NCI-H2171 treated with DMSO at 0.1 percent for 48 hours (cell line): ENCODE measurements at regions not wholly inside any gene's neighbourhood (a gene's known extent, or its start where the extent isn't known, plus 50 kb on each side); places are given as distances from the start of the nearest gene placed in this dataset.

Experiments used
- DNase-seq: peaks from one replicate; lab custom pipeline; 2025; lab: John Stamatoyannopoulos, UW

DNA sequence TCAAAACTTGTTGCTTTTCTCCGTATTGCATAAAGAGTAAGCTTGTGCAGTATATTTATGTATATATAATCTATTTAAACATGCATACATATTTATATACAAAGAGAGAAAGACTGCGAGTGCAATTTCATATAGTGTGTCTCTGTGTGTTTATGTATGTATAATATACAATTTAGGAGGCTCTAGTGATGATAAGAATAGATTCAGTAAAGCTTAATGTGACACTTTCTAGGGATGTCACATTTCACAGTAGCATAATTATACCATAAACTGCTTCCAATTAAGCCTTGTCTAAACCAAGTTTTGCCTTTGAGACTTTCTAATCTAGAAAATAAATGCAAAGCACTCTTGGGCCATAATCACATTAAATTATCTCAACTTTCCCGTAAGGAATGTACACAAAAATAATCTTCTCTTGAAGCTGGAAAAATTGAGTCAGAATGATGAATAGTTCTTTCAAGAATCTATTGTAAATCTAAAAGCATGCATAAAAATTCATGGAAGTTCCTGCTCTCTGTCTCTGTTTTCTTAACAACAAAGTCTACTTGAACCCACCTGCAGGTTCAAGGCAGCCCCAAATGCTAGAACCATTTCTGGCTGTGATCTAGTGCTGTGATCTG, 114.1 kb upstream of the NPY2R start:
- DNase-seq = no peak

DNA sequence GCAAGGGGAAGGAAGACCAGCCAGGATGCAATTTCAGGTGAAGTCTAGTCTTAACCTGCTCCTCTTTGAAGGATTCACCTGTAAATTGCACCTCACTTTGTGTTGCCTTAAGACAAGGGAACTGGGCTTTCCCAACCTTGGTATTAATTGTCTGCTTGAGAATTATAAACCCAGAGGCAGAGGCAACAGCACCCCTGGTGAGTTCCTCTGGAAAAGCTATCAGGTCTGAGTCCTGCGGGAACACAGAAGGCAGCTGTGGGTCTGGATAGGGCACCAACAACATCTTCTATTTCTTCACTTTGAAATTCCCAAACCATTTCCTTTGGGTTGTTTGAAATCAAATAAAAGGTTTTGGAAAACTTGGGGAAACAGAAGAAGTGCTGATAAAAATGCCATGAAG, 109.2 kb upstream of the NPY2R start:
- DNase-seq = no peak

DNA sequence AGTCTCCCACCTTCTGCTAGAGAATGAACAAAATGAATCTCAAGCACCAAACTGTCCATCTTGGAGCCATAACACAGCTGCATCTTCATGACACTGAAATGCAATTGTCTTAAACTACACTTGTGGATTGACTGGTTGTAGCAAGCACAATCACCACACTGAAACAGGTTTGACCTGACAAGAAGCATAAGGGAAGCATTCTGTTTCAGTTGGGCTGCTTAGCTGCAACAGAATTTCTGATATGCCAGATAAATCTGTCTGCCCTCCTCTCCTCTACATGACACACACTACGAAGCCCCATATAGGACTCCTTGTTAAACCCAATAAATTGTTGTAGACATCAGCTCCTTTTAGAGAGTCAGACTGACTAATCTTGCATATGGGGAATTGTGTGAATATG, 101.8 kb upstream of the NPY2R start:
- no peak for DNase-seq

DNA sequence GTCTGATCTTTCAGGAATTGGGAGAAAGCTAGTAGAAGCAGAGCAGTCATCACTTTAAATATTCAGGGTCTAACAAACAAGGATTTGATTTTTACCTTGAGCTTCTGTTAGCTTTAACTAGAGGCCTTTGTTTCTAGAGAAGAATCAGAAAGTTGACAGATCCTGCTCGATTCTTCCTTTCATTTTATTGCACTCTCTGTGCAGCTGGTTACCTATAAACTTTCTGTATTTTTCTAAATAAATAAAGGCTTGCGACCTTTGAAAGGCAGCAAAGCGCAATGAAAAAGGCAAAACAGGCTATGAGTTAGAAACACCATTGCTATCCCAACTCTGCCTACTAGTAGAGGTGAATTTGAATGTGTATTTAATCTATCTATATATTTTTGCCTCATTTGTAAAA, 101.4 kb upstream of the NPY2R start:
- no peak for DNase-seq

DNA sequence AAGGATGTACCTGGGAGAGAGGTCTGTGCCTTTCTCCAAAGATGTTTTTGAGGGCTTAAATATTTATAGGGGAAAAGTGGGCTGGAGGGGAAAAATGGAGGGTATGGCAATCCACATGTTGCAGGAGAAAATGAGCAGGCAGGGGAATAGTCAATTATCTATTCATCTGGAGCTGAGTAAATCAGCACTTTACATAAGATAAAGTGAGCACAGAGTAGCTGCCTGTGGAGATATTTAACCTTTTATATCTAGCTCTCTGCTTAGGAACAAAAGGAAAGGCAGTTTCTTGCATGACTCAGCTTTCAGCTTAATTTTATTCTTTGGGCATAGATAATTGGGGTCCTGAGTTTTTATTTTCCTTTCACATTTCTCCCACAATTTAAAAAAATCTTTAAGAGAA, 93.6 kb upstream of the NPY2R start:
- no peak for DNase-seq

DNA sequence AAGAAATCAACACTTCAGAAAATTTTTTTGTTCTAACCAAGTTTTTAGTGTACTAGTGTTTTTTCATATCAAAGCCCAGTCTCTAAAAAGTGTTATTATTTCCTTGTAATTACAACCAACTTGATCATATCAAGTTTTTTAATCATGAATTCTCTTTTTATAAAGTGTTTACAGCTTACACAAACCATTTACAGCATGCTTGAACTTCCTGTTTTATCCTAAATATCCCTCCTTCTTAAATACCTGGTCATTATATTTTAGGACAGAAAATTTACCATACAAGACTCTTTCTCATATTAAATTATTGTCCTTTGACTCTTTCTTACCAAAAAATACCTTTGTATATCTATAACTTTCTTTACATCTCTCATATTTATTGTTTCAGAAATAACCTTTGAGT, 89.4 kb upstream of the NPY2R start:
- no peak for DNase-seq

DNA sequence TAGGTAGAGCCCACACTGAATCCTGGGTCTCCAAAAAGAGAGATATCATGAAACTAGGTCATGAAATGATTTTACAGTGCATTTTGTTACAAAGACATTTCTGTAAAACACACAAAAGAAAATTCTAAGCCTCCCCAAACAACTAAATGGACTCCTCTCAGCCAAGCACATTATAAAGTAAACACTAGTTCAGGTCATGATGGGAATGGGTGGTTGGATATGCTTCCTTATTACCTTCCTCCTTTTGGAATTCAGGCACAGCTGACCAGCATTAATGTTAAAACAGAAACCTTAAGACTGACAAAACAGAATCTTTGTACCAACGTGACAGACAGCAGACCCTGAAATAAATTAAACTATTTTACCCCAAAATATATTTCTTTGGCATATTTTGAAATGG, 87.9 kb upstream of the NPY2R start:
- no peak for DNase-seq

DNA sequence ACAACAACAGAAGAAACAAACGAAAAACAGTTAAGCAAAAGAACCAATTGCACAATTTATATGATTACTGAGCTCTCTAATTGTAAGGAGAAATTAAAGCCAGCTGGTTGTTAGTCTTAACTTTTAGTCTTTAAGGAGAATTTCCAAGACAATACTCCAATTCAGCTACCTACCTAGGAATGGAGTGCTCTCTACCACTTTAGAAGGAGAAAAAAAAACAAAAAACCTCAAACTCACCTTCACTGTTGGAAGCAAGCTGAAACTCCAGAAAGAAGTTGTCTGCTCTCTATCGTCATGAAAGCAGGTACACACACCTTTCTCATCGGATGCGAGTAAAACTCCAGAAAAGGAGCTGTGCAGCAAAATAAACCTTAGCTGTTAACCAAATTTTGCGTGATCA, 86.1 kb upstream of the NPY2R start:
- DNase-seq = no peak

DNA sequence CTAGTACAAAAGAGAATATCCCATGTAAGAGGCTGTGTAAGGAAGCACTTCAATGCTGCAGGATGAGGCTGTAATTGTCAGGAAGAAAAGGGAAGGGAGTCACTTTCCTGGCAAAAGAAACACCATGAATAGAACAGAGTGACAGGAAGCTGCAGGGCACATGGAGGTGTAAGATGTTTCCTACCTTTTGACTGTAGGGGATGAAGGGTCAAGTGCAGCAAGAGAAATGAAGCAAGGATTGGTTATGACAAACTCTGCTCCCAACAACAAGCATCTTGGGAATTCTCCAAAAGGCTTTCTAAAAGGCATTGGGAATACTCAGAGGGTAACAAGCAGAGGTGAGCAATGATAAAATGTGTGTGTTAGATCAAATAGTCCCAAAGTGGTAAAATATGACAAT, 74.3 kb upstream of the NPY2R start:
- no peak for DNase-seq

DNA sequence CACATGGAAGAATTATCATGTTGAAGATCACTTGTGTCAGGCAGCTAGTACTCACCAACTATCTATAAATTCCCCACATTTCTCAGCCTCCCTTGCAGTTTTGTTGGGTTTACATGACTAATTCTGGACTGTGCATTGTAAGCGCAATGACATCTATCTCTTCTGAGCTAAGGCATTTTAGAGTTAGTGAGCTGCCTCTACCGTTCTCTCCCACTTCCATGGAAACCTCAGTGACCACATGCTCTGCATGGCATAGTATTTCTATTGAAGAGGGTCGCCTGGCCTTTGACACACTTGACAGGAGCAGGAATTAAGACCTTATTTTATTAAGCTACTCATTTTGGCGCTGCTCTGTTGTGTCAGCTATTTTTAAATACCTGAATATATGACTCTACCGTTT, 67.5 kb upstream of the NPY2R start:
- DNase-seq = no peak

DNA sequence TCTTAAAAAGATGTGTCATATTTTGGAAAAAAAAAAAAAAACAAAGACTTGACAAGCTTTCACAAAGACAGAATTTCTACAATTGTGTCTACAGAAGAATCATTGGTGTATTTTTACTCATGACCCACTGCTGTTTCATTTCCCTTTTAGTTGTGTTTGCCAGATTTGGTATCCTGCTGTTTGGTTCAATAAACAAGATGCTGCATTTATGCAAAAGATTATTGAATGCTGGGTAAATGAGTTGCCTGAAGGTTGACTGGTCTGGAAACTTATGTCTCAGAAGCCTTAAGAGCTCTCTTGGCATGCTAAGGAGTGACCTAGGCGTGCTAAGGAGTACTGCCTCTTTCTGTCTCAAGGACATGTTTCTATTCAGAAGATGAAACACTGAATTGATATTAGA, 64.9 kb upstream of the NPY2R start:
- no peak for DNase-seq
